Fibroblast of lung (primary cell): ENCODE measurements at regions not wholly inside any gene's neighbourhood (a gene's known extent, or its start where the extent isn't known, plus 50 kb on each side); places are given as distances from the start of the nearest gene placed in this dataset.

ENCODE experiments used
- DNase-seq, 2 donors: peaks; one replicate each; pipeline versions ENCODE4 v3.0.0 to v3.0.0-alpha.2; 2010; ENCODE audit warnings: low read depth in 2 of 2
- H2AFZ ChIP-seq: 2 replicates; pipeline ENCODE4 v1.5.1; 2012; ENCODE audit warnings: low read length, control low read depth, inconsistent platforms
- H3K27ac ChIP-seq: 2 replicates; pipeline ENCODE4 v1.5.1; 2011; ENCODE audit warnings: low read length, control low read depth; ENCODE audit not compliant: insufficient read depth
- H3K27me3 ChIP-seq: 2 replicates; pipeline ENCODE4 v1.5.1; 2011; ENCODE audit warnings: mild to moderate bottlenecking, low read length; ENCODE audit not compliant: control insufficient read depth, insufficient read depth
- H3K36me3 ChIP-seq: 2 replicates; pipeline ENCODE4 v1.5.1; 2011; ENCODE audit warnings: low read length; ENCODE audit not compliant: control insufficient read depth, insufficient read depth
- H3K4me1 ChIP-seq: 2 replicates; pipeline ENCODE4 v1.5.1; 2011; ENCODE audit warnings: low read length; ENCODE audit not compliant: control insufficient read depth, insufficient read depth; ENCODE audit errors: extremely low read depth
- H3K4me2 ChIP-seq: 2 replicates; pipeline ENCODE4 v1.5.1; 2011; ENCODE audit warnings: low read length, control low read depth; ENCODE audit not compliant: insufficient read depth; ENCODE audit errors: extremely low read depth
- H3K4me3 ChIP-seq, 4 experiments: fragments of 200-600 bp in 1 of 4; sonication (generic) in 1 of 4; replicated peaks in 1 of 4; 2 replicates each; pipeline ENCODE4 v1.5.1; 2011 to 2016; ENCODE audit warnings: low read length in 4 of 4, low read depth in 3 of 4, mild to moderate bottlenecking in 3 of 4, control low read depth in 2 of 4, inconsistent platforms in 1 of 4, mixed read lengths in 1 of 4; ENCODE audit not compliant: insufficient read depth in 1 of 4; ENCODE audit errors: control extremely low read depth in 1 of 4
- H3K79me2 ChIP-seq: 2 replicates; pipeline ENCODE4 v1.5.1; 2012; ENCODE audit warnings: mild to moderate bottlenecking, low read length, inconsistent platforms; ENCODE audit not compliant: control insufficient read depth, insufficient read depth
- H3K9ac ChIP-seq: 2 replicates; pipeline ENCODE4 v1.5.1; 2011; ENCODE audit warnings: mild to moderate bottlenecking, low read length, control low read depth; ENCODE audit not compliant: insufficient read depth
- H3K9me3 ChIP-seq: 2 replicates; pipeline ENCODE4 v1.5.1; 2012; ENCODE audit warnings: low read depth, low read length; ENCODE audit not compliant: control insufficient read depth, insufficient read depth
- H4K20me1 ChIP-seq: 2 replicates; pipeline ENCODE4 v1.5.1; 2011; ENCODE audit warnings: low read length; ENCODE audit not compliant: control insufficient read depth, insufficient read depth; ENCODE audit errors: extremely low read depth
- EZH2 ChIP-seq: IDR thresholded peaks from 2 replicates; pipeline ENCODE4 v1.5.1; 2012; ENCODE audit warnings: low read length, control low read depth, mild to moderate bottlenecking; ENCODE audit errors: missing control alignments
- TF ChIP-seq, protein P1 (sequence below), 2 donors: IDR thresholded peaks in 1 of 2; conservative IDR thresholded peaks in 1 of 2; 1 replicate in 1 of 2; 2 replicates in 1 of 2; pipeline ENCODE4 v1.5.1; 2011 to 2012; ENCODE audit warnings: low read length in 2 of 2, control low read depth in 1 of 2, inconsistent platforms in 1 of 2, low read depth in 1 of 2, mild to moderate bottlenecking in 1 of 2

GRCh38 chr15:66945286-66945685, 120.1 kb upstream of the SMAD3 start:
- Histone ChIP-seq H2AFZ (no peak overlapping the region), H3K36me3 (no peaks in the 10 kb centered on the region)
- TF ChIP-seq, protein P1, sequence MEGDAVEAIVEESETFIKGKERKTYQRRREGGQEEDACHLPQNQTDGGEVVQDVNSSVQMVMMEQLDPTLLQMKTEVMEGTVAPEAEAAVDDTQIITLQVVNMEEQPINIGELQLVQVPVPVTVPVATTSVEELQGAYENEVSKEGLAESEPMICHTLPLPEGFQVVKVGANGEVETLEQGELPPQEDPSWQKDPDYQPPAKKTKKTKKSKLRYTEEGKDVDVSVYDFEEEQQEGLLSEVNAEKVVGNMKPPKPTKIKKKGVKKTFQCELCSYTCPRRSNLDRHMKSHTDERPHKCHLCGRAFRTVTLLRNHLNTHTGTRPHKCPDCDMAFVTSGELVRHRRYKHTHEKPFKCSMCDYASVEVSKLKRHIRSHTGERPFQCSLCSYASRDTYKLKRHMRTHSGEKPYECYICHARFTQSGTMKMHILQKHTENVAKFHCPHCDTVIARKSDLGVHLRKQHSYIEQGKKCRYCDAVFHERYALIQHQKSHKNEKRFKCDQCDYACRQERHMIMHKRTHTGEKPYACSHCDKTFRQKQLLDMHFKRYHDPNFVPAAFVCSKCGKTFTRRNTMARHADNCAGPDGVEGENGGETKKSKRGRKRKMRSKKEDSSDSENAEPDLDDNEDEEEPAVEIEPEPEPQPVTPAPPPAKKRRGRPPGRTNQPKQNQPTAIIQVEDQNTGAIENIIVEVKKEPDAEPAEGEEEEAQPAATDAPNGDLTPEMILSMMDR (conservative IDR thresholded peaks at IDR 0.05 in 1 of 2, IDR thresholded peaks at IDR 0.05 in 1 of 2; ENCODE audit: low read depth in 1 of 2, low read length in 2 of 2): no peak
- TF ChIP-seq EZH2: no peak

GRCh38 chr15:66945842-66946241, 119.6 kb upstream of the SMAD3 start:
- Histone ChIP-seq H3K9ac (no peak overlapping the region), H3K4me3 (no peak overlapping the region), H4K20me1 (no peaks in the 10 kb centered on the region), H3K27me3 (no peaks in the 10 kb centered on the region), H3K36me3 (no peaks in the 10 kb centered on the region), H3K9me3 (no peaks in the 10 kb centered on the region), H3K4me1 (peaks cover 4% of the 10 kb centered on the region), H3K79me2 (no peaks in the 10 kb centered on the region), H3K4me2 (no peak overlapping the region), H3K27ac (no peak overlapping the region), H2AFZ (no peak overlapping the region)
- no peak for DNase-seq
- TF ChIP-seq, protein P1 (conservative IDR thresholded peaks at IDR 0.05 in 1 of 2, IDR thresholded peaks at IDR 0.05 in 1 of 2; ENCODE audit: low read depth in 1 of 2, low read length in 2 of 2): no peak
- no peak for TF ChIP-seq EZH2

More at GRCh38 chr15:66945286-66945685, 120.1 kb upstream of the SMAD3 start:
- no peak for DNase-seq
- Histone ChIP-seq H3K27me3 (no peaks in the 10 kb centered on the region), H3K4me3 (no peak overlapping the region), H3K4me1 (peaks cover 7% of the 10 kb centered on the region), H3K27ac (no peak overlapping the region), H3K4me2 (no peak overlapping the region), H3K79me2 (no peaks in the 10 kb centered on the region), H3K9ac (no peak overlapping the region), H4K20me1 (no peaks in the 10 kb centered on the region), H3K9me3 (no peaks in the 10 kb centered on the region)

DNA sequence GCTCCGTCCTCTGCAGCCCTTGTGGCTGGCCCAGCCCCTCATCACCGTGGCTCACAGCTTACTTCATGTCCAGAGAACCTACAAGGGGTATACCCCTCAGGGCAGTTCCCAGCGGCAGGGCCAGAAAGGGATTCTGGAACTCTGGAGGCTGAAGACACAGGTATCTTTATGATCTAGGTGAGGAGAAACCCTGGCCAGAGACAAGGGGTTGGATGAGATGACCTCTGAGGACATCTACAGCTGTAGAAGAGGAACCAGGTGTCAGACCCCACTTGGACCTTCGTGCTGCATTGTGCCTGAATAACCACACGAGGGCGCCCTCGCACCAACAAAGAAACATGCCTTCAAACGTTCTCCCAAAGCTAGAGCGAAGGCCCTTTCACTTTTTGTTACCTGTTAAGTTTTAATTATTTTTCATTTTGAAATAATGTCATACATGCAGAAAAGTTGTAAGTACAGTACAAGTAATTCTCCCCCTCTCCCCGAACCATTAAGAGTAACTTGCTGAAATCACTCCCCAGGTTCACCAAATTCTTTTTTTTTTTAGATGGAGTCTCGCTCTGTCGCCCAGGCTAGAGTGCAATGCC, 118.7 kb upstream of the SMAD3 start:
- H3K27me3 ChIP-seq: no peaks in the 10 kb centered on the region
- DNase-seq: peak; percentile 37 to 75
- H4K20me1 ChIP-seq: no peaks in the 10 kb centered on the region
- no peaks in the 10 kb centered on the region for H3K79me2 ChIP-seq
- H3K4me1 ChIP-seq: peaks cover 4% of the 10 kb centered on the region
- no peaks in the 10 kb centered on the region for H3K36me3 ChIP-seq
- H3K27ac ChIP-seq: no peak overlapping the region
- no peak overlapping the region for H3K4me2 ChIP-seq
- TF ChIP-seq, protein P1 (conservative IDR thresholded peaks at IDR 0.05 in 1 of 2, IDR thresholded peaks at IDR 0.05 in 1 of 2; ENCODE audit: low read depth in 1 of 2, low read length in 2 of 2): peak; percentile 74 to 85
- TF ChIP-seq EZH2: no peak
- no peaks in the 10 kb centered on the region for H3K9me3 ChIP-seq
- H3K9ac ChIP-seq: no peak overlapping the region
- H2AFZ ChIP-seq: no peak overlapping the region
- H3K4me3 ChIP-seq: no peak overlapping the region
